ENCODE measurements at regions not wholly inside any gene's neighbourhood (a gene's known extent, or its start where the extent isn't known, plus 50 kb on each side); places are given as distances from the start of the nearest gene placed in this dataset.

- TF ChIP-seq, protein P1, sequence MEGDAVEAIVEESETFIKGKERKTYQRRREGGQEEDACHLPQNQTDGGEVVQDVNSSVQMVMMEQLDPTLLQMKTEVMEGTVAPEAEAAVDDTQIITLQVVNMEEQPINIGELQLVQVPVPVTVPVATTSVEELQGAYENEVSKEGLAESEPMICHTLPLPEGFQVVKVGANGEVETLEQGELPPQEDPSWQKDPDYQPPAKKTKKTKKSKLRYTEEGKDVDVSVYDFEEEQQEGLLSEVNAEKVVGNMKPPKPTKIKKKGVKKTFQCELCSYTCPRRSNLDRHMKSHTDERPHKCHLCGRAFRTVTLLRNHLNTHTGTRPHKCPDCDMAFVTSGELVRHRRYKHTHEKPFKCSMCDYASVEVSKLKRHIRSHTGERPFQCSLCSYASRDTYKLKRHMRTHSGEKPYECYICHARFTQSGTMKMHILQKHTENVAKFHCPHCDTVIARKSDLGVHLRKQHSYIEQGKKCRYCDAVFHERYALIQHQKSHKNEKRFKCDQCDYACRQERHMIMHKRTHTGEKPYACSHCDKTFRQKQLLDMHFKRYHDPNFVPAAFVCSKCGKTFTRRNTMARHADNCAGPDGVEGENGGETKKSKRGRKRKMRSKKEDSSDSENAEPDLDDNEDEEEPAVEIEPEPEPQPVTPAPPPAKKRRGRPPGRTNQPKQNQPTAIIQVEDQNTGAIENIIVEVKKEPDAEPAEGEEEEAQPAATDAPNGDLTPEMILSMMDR (IDR thresholded peaks at IDR 0.05; ENCODE audit: low read depth, low read length), result no peak
- TF ChIP-seq, protein P2, sequence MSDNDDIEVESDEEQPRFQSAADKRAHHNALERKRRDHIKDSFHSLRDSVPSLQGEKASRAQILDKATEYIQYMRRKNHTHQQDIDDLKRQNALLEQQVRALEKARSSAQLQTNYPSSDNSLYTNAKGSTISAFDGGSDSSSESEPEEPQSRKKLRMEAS (IDR thresholded peaks at IDR 0.05; ENCODE audit: low read depth, low read length), result no peak
- TF ChIP-seq POLR2A (IDR thresholded peaks at IDR 0.05; ENCODE audit: extremely low read depth, insufficient read length) (no peak), MYC (IDR thresholded peaks at IDR 0.05; ENCODE audit: low read depth, low read length) (no peak)
Observed at GRCh38 chr14:89635615-89636014, 218.6 kb upstream of the FOXN3 start.

Data from NB4 (cell line).